Loucy (cell line): ENCODE measurements at regions not wholly inside any gene's neighbourhood (a gene's known extent, or its start where the extent isn't known, plus 50 kb on each side); places are given as distances from the start of the nearest gene placed in this dataset.

Experiments used
- H2AFZ ChIP-seq: fragments of 200-600 bp; sonication (generic); 2 replicates; pipeline ENCODE4 v1.6.0; 2016; ENCODE audit warnings: antibody characterized with exemption, mild to moderate bottlenecking, low read length, moderate library complexity
- H3F3A ChIP-seq: fragments of 200-600 bp; 2 replicates; pipeline ENCODE4 v1.6.0; 2016; ENCODE audit warnings: antibody characterized with exemption, low read depth, mild to moderate bottlenecking
- H3K27me3 ChIP-seq: fragments of 200-600 bp; sonication (generic); 2 replicates; pipeline ENCODE4 v1.6.1; 2014; ENCODE audit warnings: low read length, mild to moderate bottlenecking; ENCODE audit not compliant: insufficient read depth, poor library complexity, severe bottlenecking
- H3K36me3 ChIP-seq: fragments of 200-600 bp; sonication (generic); 2 replicates; pipeline ENCODE4 v1.6.1; 2016; ENCODE audit warnings: low read length; ENCODE audit not compliant: insufficient read depth
- H3K4me1 ChIP-seq: fragments of 200-600 bp; sonication (generic); 2 replicates; pipeline ENCODE4 v1.5.1; 2014; ENCODE audit warnings: low read length, mild to moderate bottlenecking; ENCODE audit not compliant: insufficient read depth, poor library complexity, severe bottlenecking
- H3K4me2 ChIP-seq: fragments of 200-600 bp; sonication (generic); 2 replicates; pipeline ENCODE4 v1.6.0; 2014; ENCODE audit warnings: antibody characterized with exemption, low read length, low read depth, mild to moderate bottlenecking; ENCODE audit not compliant: poor library complexity, severe bottlenecking
- H3K4me3 ChIP-seq: fragments of 200-600 bp; sonication (generic); 2 replicates; pipeline ENCODE4 v1.5.1; 2014; ENCODE audit warnings: low read length, mild to moderate bottlenecking, mixed read lengths; ENCODE audit not compliant: poor library complexity, severe bottlenecking
- H3K79me2 ChIP-seq: fragments of 200-600 bp; sonication (generic); 2 replicates; pipeline ENCODE4 v1.6.1; 2014; ENCODE audit warnings: low read length; ENCODE audit not compliant: insufficient read depth
- H3K9ac ChIP-seq: fragments of 200-600 bp; sonication (generic); 2 replicates; pipeline ENCODE4 v1.6.0; 2014; ENCODE audit warnings: mild to moderate bottlenecking, low read depth, low read length, moderate library complexity; ENCODE audit not compliant: poor library complexity, severe bottlenecking
- H3K9me2 ChIP-seq: fragments of 200-600 bp; sonication (generic); replicated peaks from 2 replicates; pipeline ENCODE4 v1.6.1; 2016; ENCODE audit warnings: low read depth, low read length, mixed read lengths
- H3K9me3 ChIP-seq: fragments of 200-600 bp; sonication (generic); 2 replicates; pipeline ENCODE4 v1.6.1; 2014; ENCODE audit warnings: mild to moderate bottlenecking, antibody characterized with exemption, low read length, low read depth; ENCODE audit not compliant: insufficient read depth
- H4K20me1 ChIP-seq: fragments of 200-600 bp; sonication (generic); 2 replicates; pipeline ENCODE4 v1.6.0; 2014; ENCODE audit warnings: antibody characterized with exemption, low read length, mild to moderate bottlenecking; ENCODE audit not compliant: insufficient read depth, poor library complexity, severe bottlenecking
- EZH2phosphoT487 ChIP-seq: fragments of 200-600 bp; IDR thresholded peaks from 2 replicates; pipeline ENCODE4 v1.6.1; 2018; ENCODE audit warnings: antibody characterized with exemption, mild to moderate bottlenecking, moderate library complexity, borderline replicate concordance
- TF ChIP-seq, protein P1 (sequence below): fragments of 200-600 bp; sonication (generic); conservative IDR thresholded peaks from 2 replicates; pipeline ENCODE4 v1.5.1; 2014; ENCODE audit warnings: mild to moderate bottlenecking, antibody characterized with exemption, low read length

DNA sequence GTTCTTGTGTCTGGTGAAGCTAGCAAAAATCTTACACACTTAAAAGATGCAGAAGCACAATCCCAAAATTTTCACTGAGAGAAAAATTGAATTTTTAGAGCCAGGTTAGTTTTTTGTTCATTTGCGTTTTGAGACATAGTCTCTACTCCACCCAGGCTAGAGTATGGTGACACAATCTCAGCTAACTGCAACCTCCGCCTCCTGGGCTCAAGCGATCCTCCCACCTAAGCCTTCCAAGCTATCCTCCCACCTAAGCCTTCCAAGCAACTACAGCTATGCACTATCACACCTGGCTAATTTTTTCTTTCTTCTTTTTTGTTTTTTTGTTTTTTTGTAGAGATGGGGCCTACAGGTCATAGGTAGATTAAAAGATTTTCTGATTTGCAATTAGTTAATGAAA, 113.1 kb upstream of the RAB6C start:
- Histone ChIP-seq H3K4me3 (no peak overlapping the region), H3K4me2 (no peak overlapping the region), H3F3A (no peaks in the 10 kb centered on the region), H3K4me1 (no peaks in the 10 kb centered on the region), H4K20me1 (no peaks in the 10 kb centered on the region), H3K9ac (no peak overlapping the region), H3K9me2 (no peaks in the 10 kb centered on the region), H3K9me3 (no peaks in the 10 kb centered on the region), H3K27me3 (no peaks in the 10 kb centered on the region), H3K79me2 (no peaks in the 10 kb centered on the region), H3K36me3 (no peaks in the 10 kb centered on the region), H2AFZ (no peak overlapping the region)
- no peak for TF ChIP-seq EZH2phosphoT487
- TF ChIP-seq, protein P1, sequence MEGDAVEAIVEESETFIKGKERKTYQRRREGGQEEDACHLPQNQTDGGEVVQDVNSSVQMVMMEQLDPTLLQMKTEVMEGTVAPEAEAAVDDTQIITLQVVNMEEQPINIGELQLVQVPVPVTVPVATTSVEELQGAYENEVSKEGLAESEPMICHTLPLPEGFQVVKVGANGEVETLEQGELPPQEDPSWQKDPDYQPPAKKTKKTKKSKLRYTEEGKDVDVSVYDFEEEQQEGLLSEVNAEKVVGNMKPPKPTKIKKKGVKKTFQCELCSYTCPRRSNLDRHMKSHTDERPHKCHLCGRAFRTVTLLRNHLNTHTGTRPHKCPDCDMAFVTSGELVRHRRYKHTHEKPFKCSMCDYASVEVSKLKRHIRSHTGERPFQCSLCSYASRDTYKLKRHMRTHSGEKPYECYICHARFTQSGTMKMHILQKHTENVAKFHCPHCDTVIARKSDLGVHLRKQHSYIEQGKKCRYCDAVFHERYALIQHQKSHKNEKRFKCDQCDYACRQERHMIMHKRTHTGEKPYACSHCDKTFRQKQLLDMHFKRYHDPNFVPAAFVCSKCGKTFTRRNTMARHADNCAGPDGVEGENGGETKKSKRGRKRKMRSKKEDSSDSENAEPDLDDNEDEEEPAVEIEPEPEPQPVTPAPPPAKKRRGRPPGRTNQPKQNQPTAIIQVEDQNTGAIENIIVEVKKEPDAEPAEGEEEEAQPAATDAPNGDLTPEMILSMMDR = no peak

DNA sequence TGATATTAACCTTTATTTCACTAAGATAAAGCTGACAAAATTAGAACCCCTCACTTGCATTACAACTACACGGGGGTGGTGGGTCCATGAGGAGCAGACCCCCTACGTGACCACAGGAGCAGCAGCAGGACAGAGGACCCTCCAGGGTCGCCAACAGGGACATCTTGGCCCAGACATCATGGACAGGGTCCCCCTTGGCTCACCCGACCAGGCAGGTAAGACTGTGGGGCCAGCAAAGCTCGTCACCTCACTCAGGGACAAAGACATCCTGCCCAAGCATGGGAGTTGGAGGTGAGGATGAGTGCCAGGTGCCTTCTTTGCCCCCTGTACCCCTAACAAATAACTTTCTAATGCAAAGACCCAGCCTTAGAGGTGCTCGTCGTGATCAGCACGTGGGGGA, 111.3 kb upstream of the RAB6C start:
- Histone ChIP-seq H3K9me3 (no peaks in the 10 kb centered on the region), H3K4me2 (no peak overlapping the region), H4K20me1 (no peaks in the 10 kb centered on the region), H3K27me3 (peaks cover 5% of the 10 kb centered on the region), H3K36me3 (no peaks in the 10 kb centered on the region), H2AFZ (no peak overlapping the region), H3F3A (no peaks in the 10 kb centered on the region), H3K9me2 (no peaks in the 10 kb centered on the region), H3K4me3 (no peak overlapping the region), H3K9ac (no peak overlapping the region), H3K79me2 (no peaks in the 10 kb centered on the region), H3K4me1 (no peaks in the 10 kb centered on the region)
- no peak for TF ChIP-seq EZH2phosphoT487
- TF ChIP-seq, protein P1 = no peak

DNA sequence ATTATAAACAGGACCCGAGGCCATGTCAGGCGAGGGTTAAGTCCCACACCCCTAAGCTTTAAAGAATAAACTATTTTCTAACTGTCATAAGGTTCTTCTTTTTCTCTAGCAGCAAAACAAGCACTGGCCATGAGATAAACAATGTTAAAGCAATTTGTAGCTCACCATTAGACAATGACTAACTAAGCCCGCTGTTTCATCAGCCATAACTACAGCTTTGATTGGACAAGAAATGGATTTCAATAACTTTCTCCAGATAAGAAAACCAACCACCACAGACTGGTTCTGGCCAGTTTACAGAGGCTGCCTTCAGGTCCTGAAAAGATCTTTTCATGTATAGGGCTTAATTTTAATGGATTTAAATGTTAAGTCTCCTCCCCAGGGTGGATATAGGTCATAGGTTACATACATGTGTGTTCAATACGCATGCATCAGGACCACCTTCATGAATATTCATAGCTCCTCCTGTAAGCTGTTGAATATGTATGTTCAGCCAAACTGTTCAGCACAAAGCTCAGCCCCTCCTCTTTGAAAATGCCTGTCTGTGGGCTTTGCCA, 108.7 kb upstream of the RAB6C start:
- Histone ChIP-seq H3F3A (no peaks in the 10 kb centered on the region), H3K9me2 (no peaks in the 10 kb centered on the region), H3K79me2 (no peaks in the 10 kb centered on the region), H3K27me3 (peaks cover 10% of the 10 kb centered on the region), H4K20me1 (no peaks in the 10 kb centered on the region), H3K9ac (no peak overlapping the region), H3K36me3 (no peaks in the 10 kb centered on the region), H3K9me3 (no peaks in the 10 kb centered on the region), H3K4me2 (no peak overlapping the region), H2AFZ (no peak overlapping the region), H3K4me1 (no peaks in the 10 kb centered on the region), H3K4me3 (no peak overlapping the region)
- TF ChIP-seq EZH2phosphoT487 = no peak
- TF ChIP-seq, protein P1 = no peak
